Right lobe of liver (tissue), 4 donors: ENCODE measurements at regions not wholly inside any gene's neighbourhood (a gene's known extent, or its start where the extent isn't known, plus 50 kb on each side); places are given as distances from the start of the nearest gene placed in this dataset.

Source experiments
- POLR2A ChIP-seq: fragments of 450-650 bp; IDR thresholded peaks from one replicate; pipeline ENCODE4 v1.6.1; 2017; ENCODE audit warnings: antibody characterized with exemption, mild to moderate bottlenecking
- TF ChIP-seq, protein P1 (sequence below), 4 donors: fragments of 200-600 bp in 3 of 4; fragments of 450-650 bp in 1 of 4; IDR thresholded peaks; one replicate each; pipeline versions ENCODE4 v1.5.1 to v1.8.0; 2016 to 2022; ENCODE audit warnings: antibody characterized with exemption in 4 of 4, mild to moderate bottlenecking in 2 of 4
- donor health status: DM: no; HTN: no; CAD: no.
- donor health status: DM: no; HTN: no; CAD: no.
- donor health status: DM: no; HTN: yes; CAD: no.

DNA sequence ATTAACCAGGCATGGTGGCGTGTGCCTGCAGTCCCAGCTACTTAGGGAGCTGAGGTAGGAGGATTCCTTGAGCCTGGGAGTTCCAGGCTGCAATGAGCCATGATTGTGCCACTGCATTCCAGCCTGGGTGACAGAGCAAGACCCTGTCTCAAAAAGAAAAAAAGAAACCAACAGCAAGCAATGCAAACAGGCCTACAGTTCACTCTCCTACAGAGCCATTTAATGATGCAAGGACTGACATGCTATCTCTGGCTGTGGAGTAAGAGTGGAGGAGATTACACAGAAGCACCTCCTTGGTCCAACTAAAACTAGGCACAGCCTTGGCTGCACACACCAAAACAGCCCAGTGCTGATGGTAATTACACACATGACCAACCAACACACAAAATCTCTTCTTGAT lies 127.5 kb upstream of the SOD1 start:
- TF ChIP-seq, protein P1, sequence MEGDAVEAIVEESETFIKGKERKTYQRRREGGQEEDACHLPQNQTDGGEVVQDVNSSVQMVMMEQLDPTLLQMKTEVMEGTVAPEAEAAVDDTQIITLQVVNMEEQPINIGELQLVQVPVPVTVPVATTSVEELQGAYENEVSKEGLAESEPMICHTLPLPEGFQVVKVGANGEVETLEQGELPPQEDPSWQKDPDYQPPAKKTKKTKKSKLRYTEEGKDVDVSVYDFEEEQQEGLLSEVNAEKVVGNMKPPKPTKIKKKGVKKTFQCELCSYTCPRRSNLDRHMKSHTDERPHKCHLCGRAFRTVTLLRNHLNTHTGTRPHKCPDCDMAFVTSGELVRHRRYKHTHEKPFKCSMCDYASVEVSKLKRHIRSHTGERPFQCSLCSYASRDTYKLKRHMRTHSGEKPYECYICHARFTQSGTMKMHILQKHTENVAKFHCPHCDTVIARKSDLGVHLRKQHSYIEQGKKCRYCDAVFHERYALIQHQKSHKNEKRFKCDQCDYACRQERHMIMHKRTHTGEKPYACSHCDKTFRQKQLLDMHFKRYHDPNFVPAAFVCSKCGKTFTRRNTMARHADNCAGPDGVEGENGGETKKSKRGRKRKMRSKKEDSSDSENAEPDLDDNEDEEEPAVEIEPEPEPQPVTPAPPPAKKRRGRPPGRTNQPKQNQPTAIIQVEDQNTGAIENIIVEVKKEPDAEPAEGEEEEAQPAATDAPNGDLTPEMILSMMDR (IDR thresholded peaks at IDR 0.05), result no peak
- TF ChIP-seq POLR2A, result no peak
